Activated CD8-positive, alpha-beta T cell treated with anti-CD3 and anti-CD28 coated beads, Interleukin-2, amount 10 ng/mL, durations not matched to agents 7 days and 5 days (primary cell): ENCODE measurements at regions not wholly inside any gene's neighbourhood (a gene's known extent, or its start where the extent isn't known, plus 50 kb on each side); places are given as distances from the start of the nearest gene placed in this dataset.

Source experiments
- ATAC-seq: fragments of 150-1000 bp; cut with Tn5 transposase; one replicate; pipeline ENCODE4 v1.10.0; 2021; ENCODE audit warnings: moderate library complexity
- CTCF ChIA-PET: fragments of 350-600 bp; sonication (Branson Sonifier 250); formaldehyde crosslinking; loops from one replicate; lab custom pipeline; 2021; ENCODE audit warnings: antibody characterized with exemption; lab: Charles Lee
- POLR2A ChIA-PET: fragments of 350-600 bp; sonication (Branson Sonifier 250); formaldehyde crosslinking; loops from one replicate; lab custom pipeline; 2021; ENCODE audit warnings: antibody characterized with exemption; lab: Charles Lee
- DNase-seq: peaks from one replicate; pipeline ENCODE4 v3.0.0-alpha.2; 2020
- H3K27ac Mint-ChIP-seq: one replicate; pipeline ENCODE4 v1.8.0; 2021; ENCODE audit warnings: mild to moderate bottlenecking, mixed read lengths
- H3K27me3 Mint-ChIP-seq: one replicate; pipeline ENCODE4 v1.8.0; 2021; ENCODE audit warnings: low read depth, mixed read lengths
- H3K36me3 Mint-ChIP-seq: one replicate; pipeline ENCODE4 v1.8.0; 2021; ENCODE audit warnings: low read depth, mixed read lengths
- H3K4me1 Mint-ChIP-seq: one replicate; pipeline ENCODE4 v1.8.0; 2021; ENCODE audit warnings: low read depth, mixed read lengths
- H3K4me3 Mint-ChIP-seq: one replicate; pipeline ENCODE4 v1.8.0; 2021; ENCODE audit warnings: mild to moderate bottlenecking, mixed read lengths
- H3K9me3 Mint-ChIP-seq: one replicate; pipeline ENCODE4 v1.8.0; 2022; ENCODE audit warnings: mixed read lengths; ENCODE audit not compliant: insufficient read depth

- DNase-seq: no peak
- POLR2A ChIA-PET: no interaction called here
- no peak for ATAC-seq
- CTCF ChIA-PET: no interaction called here
- Mint-ChIP-seq H3K27me3 (peaks cover 2% of the 10 kb centered on the region), H3K27ac (no peak overlapping the region), H3K9me3 (no peaks in the 10 kb centered on the region), H3K4me3 (no peak overlapping the region), H3K36me3 (no peaks in the 10 kb centered on the region), H3K4me1 (peaks cover 8% of the 10 kb centered on the region)
These were observed 99.9 kb upstream of the KLHL13 start for GRCh38 chrX:118216509-118216908.

GRCh38 chrX:118218079-118218478, 101.5 kb upstream of the KLHL13 start:
- H3K4me3 Mint-ChIP-seq: no peak overlapping the region
- peaks cover 4% of the 10 kb centered on the region for H3K27me3 Mint-ChIP-seq
- no peaks in the 10 kb centered on the region for H3K9me3 Mint-ChIP-seq
- no peak for ATAC-seq
- DNase-seq: no peak
- peaks cover under 1% of the 10 kb centered on the region for H3K4me1 Mint-ChIP-seq
- no peaks in the 10 kb centered on the region for H3K36me3 Mint-ChIP-seq
- ChIA-PET CTCF (no interaction called here), POLR2A (no interaction called here)
- no peak overlapping the region for H3K27ac Mint-ChIP-seq

GRCh38 chrX:118218940-118219339, 102.3 kb upstream of the KLHL13 start:
- ATAC-seq (no peak), DNase-seq (no peak)
- H3K4me3 Mint-ChIP-seq: no peak overlapping the region
- POLR2A ChIA-PET: no interaction called here
- H3K27ac Mint-ChIP-seq: no peak overlapping the region
- H3K27me3 Mint-ChIP-seq: peaks cover 4% of the 10 kb centered on the region
- H3K36me3 Mint-ChIP-seq: no peaks in the 10 kb centered on the region
- no peaks in the 10 kb centered on the region for H3K9me3 Mint-ChIP-seq
- CTCF ChIA-PET: no interaction called here
- H3K4me1 Mint-ChIP-seq: no peaks in the 10 kb centered on the region

GRCh38 chrX:118219866-118220265, 103.3 kb upstream of the KLHL13 start:
- no peaks in the 10 kb centered on the region for H3K4me1 Mint-ChIP-seq
- H3K36me3 Mint-ChIP-seq: no peaks in the 10 kb centered on the region
- CTCF ChIA-PET: no interaction called here
- ATAC-seq (no peak), DNase-seq (no peak)
- peaks cover 4% of the 10 kb centered on the region for H3K27me3 Mint-ChIP-seq
- POLR2A ChIA-PET: no interaction called here
- H3K4me3 Mint-ChIP-seq: no peak overlapping the region
- H3K9me3 Mint-ChIP-seq: no peaks in the 10 kb centered on the region
- H3K27ac Mint-ChIP-seq: no peak overlapping the region

GRCh38 chrX:118220509-118220908, 103.9 kb upstream of the KLHL13 start:
- Mint-ChIP-seq H3K27me3 (peaks cover 4% of the 10 kb centered on the region), H3K9me3 (no peaks in the 10 kb centered on the region), H3K36me3 (no peaks in the 10 kb centered on the region), H3K27ac (no peak overlapping the region), H3K4me1 (no peaks in the 10 kb centered on the region), H3K4me3 (no peak overlapping the region)
- ChIA-PET CTCF (no interaction called here), POLR2A (no interaction called here)
- ATAC-seq (no peak), DNase-seq (no peak)

GRCh38 chrX:118221270-118221669, 104.7 kb upstream of the KLHL13 start:
- POLR2A ChIA-PET: no interaction called here
- no peak overlapping the region for H3K27ac Mint-ChIP-seq
- no peak for DNase-seq
- H3K4me1 Mint-ChIP-seq: no peaks in the 10 kb centered on the region
- H3K27me3 Mint-ChIP-seq: peaks cover 4% of the 10 kb centered on the region
- H3K4me3 Mint-ChIP-seq: no peak overlapping the region
- ATAC-seq: no peak
- no peaks in the 10 kb centered on the region for H3K9me3 Mint-ChIP-seq
- CTCF ChIA-PET: no interaction called here
- no peaks in the 10 kb centered on the region for H3K36me3 Mint-ChIP-seq

GRCh38 chrX:118221733-118222132, 105.1 kb upstream of the KLHL13 start:
- Mint-ChIP-seq H3K27ac (no peak overlapping the region), H3K36me3 (no peaks in the 10 kb centered on the region), H3K9me3 (no peaks in the 10 kb centered on the region), H3K27me3 (peaks cover 4% of the 10 kb centered on the region), H3K4me1 (no peaks in the 10 kb centered on the region), H3K4me3 (no peak overlapping the region)
- ATAC-seq (no peak), DNase-seq (no peak)
- CTCF ChIA-PET: interaction anchor here (0.6 kb wide), 1 partner anchor 90 kb away, joined by 3 read pairs; no protein-coding TSS in a partner anchor
- POLR2A ChIA-PET: no interaction called here

- DNase-seq: no peak
- Mint-ChIP-seq H3K27me3 (peaks cover 2% of the 10 kb centered on the region), H3K36me3 (no peaks in the 10 kb centered on the region), H3K9me3 (no peaks in the 10 kb centered on the region), H3K4me3 (no peak overlapping the region), H3K4me1 (no peaks in the 10 kb centered on the region), H3K27ac (no peak overlapping the region)
- ATAC-seq: no peak
- ChIA-PET POLR2A (no interaction called here), CTCF (interaction anchor here (0.6 kb wide), 1 partner anchor 90 kb away, joined by 3 read pairs; no protein-coding TSS in a partner anchor)
These were observed 105.8 kb upstream of the KLHL13 start for GRCh38 chrX:118222421-118222820.

GRCh38 chrX:118225711-118226428, 109.3 kb upstream of the KLHL13 start:
- POLR2A ChIA-PET: no interaction called here
- DNase-seq (no peak), ATAC-seq (no peak)
- H3K27ac Mint-ChIP-seq: no peak overlapping the region
- no peak overlapping the region for H3K4me3 Mint-ChIP-seq
- H3K36me3 Mint-ChIP-seq: no peaks in the 10 kb centered on the region
- H3K27me3 Mint-ChIP-seq: peaks cover 2% of the 10 kb centered on the region
- H3K4me1 Mint-ChIP-seq: no peaks in the 10 kb centered on the region
- CTCF ChIA-PET: no interaction called here
- no peaks in the 10 kb centered on the region for H3K9me3 Mint-ChIP-seq

- Mint-ChIP-seq H3K9me3 (no peaks in the 10 kb centered on the region), H3K4me1 (no peaks in the 10 kb centered on the region), H3K36me3 (no peaks in the 10 kb centered on the region), H3K27ac (no peak overlapping the region), H3K4me3 (no peak overlapping the region), H3K27me3 (no peaks in the 10 kb centered on the region)
- DNase-seq: no peak
- ChIA-PET CTCF (no interaction called here), POLR2A (no interaction called here)
- ATAC-seq: no peak
These were observed 111.4 kb upstream of the KLHL13 start for GRCh38 chrX:118228041-118228440.

GRCh38 chrX:118228456-118228855, 111.8 kb upstream of the KLHL13 start:
- Mint-ChIP-seq H3K4me3 (no peak overlapping the region), H3K36me3 (no peaks in the 10 kb centered on the region), H3K9me3 (no peaks in the 10 kb centered on the region), H3K27ac (no peak overlapping the region), H3K27me3 (no peaks in the 10 kb centered on the region), H3K4me1 (no peaks in the 10 kb centered on the region)
- DNase-seq (no peak), ATAC-seq (no peak)
- ChIA-PET POLR2A (no interaction called here), CTCF (no interaction called here)

- H3K36me3 Mint-ChIP-seq: no peaks in the 10 kb centered on the region
- CTCF ChIA-PET: no interaction called here
- H3K4me1 Mint-ChIP-seq: no peaks in the 10 kb centered on the region
- H3K4me3 Mint-ChIP-seq: no peak overlapping the region
- H3K9me3 Mint-ChIP-seq: no peaks in the 10 kb centered on the region
- ATAC-seq (no peak), DNase-seq (no peak)
- H3K27ac Mint-ChIP-seq: no peak overlapping the region
- POLR2A ChIA-PET: no interaction called here
- no peaks in the 10 kb centered on the region for H3K27me3 Mint-ChIP-seq
These were observed 114.4 kb upstream of the WDR44 start for GRCh38 chrX:118231464-118231863.
